SK-N-SH treated with all-trans-retinoic acid at 6 μM for 48 hours (cell line): ENCODE measurements at regions not wholly inside any gene's neighbourhood (a gene's known extent, or its start where the extent isn't known, plus 50 kb on each side); places are given as distances from the start of the nearest gene placed in this dataset.
A peak's percentile ranks its signal among the peaks of the same experiment; 100 is the strongest.

Experiments used
- ATAC-seq: fragments of 200-7000 bp; cut with Tn5 transposase; 3 replicates; pipeline ENCODE4 v1.9.1; 2020; ENCODE audit warnings: mild to moderate bottlenecking, moderate library complexity
- ARNTL ChIP-seq: fragments of 450-650 bp; formaldehyde crosslinking; IDR thresholded peaks from 2 replicates; pipeline ENCODE4 v1.5.0; 2020; ENCODE audit warnings: low read depth, mild to moderate bottlenecking, moderate library complexity, borderline replicate concordance
- CSRNP3 ChIP-seq: fragments of 250-450 bp; sonication (Bioruptor Pico); IDR thresholded peaks from 2 replicates; pipeline ENCODE4 v1.5.1; 2021; ENCODE audit warnings: mild to moderate bottlenecking, moderate library complexity
- GLIS3 ChIP-seq: fragments of 250-450 bp; sonication (Bioruptor Pico); IDR thresholded peaks from 2 replicates; pipeline ENCODE4 v1.5.0; 2020; ENCODE audit warnings: mild to moderate bottlenecking, moderate library complexity
- OSR1 ChIP-seq: fragments of 250-450 bp; sonication (Bioruptor Pico); IDR thresholded peaks from 2 replicates; pipeline ENCODE4 v1.8.0; 2022; ENCODE audit warnings: moderate library complexity, mild to moderate bottlenecking, inconsistent platforms
- POU6F1 ChIP-seq: fragments of 250-450 bp; sonication (Bioruptor Pico); IDR thresholded peaks from 2 replicates; pipeline ENCODE4 v1.8.0; 2021; ENCODE audit warnings: low read depth, mild to moderate bottlenecking, moderate library complexity, borderline replicate concordance
- RARB ChIP-seq: fragments of 250-450 bp; sonication (Bioruptor Pico); IDR thresholded peaks from 2 replicates; pipeline ENCODE4 v1.8.0; 2021; ENCODE audit warnings: mild to moderate bottlenecking, moderate library complexity
- SNAI2 ChIP-seq: fragments of 250-450 bp; sonication (Bioruptor Pico); IDR thresholded peaks from 2 replicates; pipeline ENCODE4 v1.5.0; 2020; ENCODE audit warnings: mild to moderate bottlenecking, moderate library complexity
- TCF4 ChIP-seq: fragments of 250-450 bp; sonication (Bioruptor Pico); IDR thresholded peaks from 2 replicates; pipeline ENCODE4 v1.8.0; 2021; ENCODE audit warnings: mild to moderate bottlenecking, moderate library complexity, borderline replicate concordance
- TOX ChIP-seq: fragments of 250-450 bp; sonication (Bioruptor Pico); IDR thresholded peaks from 2 replicates; pipeline ENCODE4 v1.8.0; 2021; ENCODE audit warnings: mild to moderate bottlenecking, moderate library complexity, borderline replicate concordance
- TSHZ2 ChIP-seq: fragments of 250-450 bp; sonication (Bioruptor Pico); IDR thresholded peaks from 2 replicates; pipeline ENCODE4 v1.5.0; 2020; ENCODE audit warnings: mild to moderate bottlenecking, moderate library complexity
- ZC3H10 ChIP-seq: fragments of 250-450 bp; sonication (Bioruptor Pico); IDR thresholded peaks from 2 replicates; pipeline ENCODE4 v1.5.1; 2021; ENCODE audit warnings: mild to moderate bottlenecking, moderate library complexity
- ZFP3 ChIP-seq: fragments of 250-450 bp; sonication (Bioruptor Pico); IDR thresholded peaks from 2 replicates; pipeline ENCODE4 v1.5.0; 2020; ENCODE audit warnings: mild to moderate bottlenecking, moderate library complexity
- ZFP30 ChIP-seq: fragments of 450-650 bp; formaldehyde crosslinking; IDR thresholded peaks from 2 replicates; pipeline ENCODE4 v1.5.0; 2022; ENCODE audit warnings: mild to moderate bottlenecking, moderate library complexity
- ZNF565 ChIP-seq: fragments of 450-650 bp; formaldehyde crosslinking; conservative IDR thresholded peaks from 2 replicates; pipeline ENCODE4 v1.5.0; 2020; ENCODE audit warnings: low read depth, mild to moderate bottlenecking, moderate library complexity
- ZNF70 ChIP-seq: fragments of 450-650 bp; formaldehyde crosslinking; IDR thresholded peaks from 2 replicates; pipeline ENCODE4 v1.5.0; 2020; ENCODE audit warnings: mild to moderate bottlenecking, moderate library complexity
- ZNF8 ChIP-seq: fragments of 450-650 bp; formaldehyde crosslinking; IDR thresholded peaks from 2 replicates; pipeline ENCODE4 v1.5.0; 2020; ENCODE audit warnings: mild to moderate bottlenecking, moderate library complexity
- TF ChIP-seq, protein P1 (sequence below): fragments of 250-450 bp; sonication (Bioruptor Pico); IDR thresholded peaks from 2 replicates; pipeline ENCODE4 v1.5.1; 2020; ENCODE audit warnings: low read depth, mild to moderate bottlenecking, moderate library complexity
- TF ChIP-seq, protein P2 (sequence below): fragments of 250-450 bp; sonication (Bioruptor Pico); IDR thresholded peaks from 2 replicates; pipeline ENCODE4 v1.8.0; 2020; ENCODE audit warnings: mild to moderate bottlenecking, moderate library complexity, borderline replicate concordance

DNA sequence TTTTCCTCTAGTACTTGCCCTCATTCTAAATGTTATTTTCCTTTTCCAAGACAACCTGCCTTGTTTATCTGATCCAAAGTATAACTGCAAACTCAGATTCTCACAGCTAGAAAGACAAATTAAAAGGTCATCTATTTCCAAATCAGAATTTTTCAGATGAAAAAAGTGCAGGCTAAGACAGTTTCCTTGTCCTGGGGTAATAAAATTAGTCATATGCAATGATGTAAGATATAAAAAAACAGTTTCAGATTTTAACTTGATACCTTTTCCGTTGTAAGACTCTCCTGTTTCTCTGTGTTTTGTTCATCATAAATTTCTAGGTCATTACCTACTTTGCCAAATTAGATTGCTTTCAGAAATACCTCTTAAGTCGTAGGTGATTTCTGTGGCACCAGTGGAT is 238.4 kb upstream of the PEX5L start:
- ATAC-seq = peak; percentile 18; the same call in 1 of the 3 replicates
- TF ChIP-seq, protein P1, sequence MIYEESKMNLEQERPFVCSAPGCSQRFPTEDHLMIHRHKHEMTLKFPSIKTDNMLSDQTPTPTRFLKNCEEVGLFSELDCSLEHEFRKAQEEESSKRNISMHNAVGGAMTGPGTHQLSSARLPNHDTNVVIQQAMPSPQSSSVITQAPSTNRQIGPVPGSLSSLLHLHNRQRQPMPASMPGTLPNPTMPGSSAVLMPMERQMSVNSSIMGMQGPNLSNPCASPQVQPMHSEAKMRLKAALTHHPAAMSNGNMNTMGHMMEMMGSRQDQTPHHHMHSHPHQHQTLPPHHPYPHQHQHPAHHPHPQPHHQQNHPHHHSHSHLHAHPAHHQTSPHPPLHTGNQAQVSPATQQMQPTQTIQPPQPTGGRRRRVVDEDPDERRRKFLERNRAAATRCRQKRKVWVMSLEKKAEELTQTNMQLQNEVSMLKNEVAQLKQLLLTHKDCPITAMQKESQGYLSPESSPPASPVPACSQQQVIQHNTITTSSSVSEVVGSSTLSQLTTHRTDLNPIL = no peak

DNA sequence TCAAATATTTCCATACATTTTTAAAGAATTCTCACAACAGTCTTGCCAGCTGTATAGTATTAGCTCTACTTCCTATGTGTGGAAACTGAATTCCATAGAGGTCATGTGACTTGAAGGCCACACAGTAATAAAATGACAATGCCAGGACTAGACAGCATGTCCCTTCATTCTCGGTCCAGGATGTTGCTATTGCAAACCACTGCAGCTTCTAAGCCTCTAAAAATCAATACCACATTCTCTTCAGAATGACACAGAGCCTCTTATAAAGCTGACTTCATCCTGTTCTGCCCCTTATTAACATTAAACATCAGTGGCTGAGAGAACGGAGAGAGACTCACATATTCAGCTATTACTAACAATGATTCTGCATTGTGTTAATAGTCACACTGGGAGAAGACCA is 240.3 kb upstream of the PEX5L start:
- TF ChIP-seq, protein P2, sequence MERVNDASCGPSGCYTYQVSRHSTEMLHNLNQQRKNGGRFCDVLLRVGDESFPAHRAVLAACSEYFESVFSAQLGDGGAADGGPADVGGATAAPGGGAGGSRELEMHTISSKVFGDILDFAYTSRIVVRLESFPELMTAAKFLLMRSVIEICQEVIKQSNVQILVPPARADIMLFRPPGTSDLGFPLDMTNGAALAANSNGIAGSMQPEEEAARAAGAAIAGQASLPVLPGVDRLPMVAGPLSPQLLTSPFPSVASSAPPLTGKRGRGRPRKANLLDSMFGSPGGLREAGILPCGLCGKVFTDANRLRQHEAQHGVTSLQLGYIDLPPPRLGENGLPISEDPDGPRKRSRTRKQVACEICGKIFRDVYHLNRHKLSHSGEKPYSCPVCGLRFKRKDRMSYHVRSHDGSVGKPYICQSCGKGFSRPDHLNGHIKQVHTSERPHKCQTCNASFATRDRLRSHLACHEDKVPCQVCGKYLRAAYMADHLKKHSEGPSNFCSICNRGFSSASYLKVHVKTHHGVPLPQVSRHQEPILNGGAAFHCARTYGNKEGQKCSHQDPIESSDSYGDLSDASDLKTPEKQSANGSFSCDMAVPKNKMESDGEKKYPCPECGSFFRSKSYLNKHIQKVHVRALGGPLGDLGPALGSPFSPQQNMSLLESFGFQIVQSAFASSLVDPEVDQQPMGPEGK (CRISPR knock-in tag) = no peak
- TF ChIP-seq TOX (CRISPR knock-in tag) = no peak
- peak; percentile 51 for ATAC-seq

DNA sequence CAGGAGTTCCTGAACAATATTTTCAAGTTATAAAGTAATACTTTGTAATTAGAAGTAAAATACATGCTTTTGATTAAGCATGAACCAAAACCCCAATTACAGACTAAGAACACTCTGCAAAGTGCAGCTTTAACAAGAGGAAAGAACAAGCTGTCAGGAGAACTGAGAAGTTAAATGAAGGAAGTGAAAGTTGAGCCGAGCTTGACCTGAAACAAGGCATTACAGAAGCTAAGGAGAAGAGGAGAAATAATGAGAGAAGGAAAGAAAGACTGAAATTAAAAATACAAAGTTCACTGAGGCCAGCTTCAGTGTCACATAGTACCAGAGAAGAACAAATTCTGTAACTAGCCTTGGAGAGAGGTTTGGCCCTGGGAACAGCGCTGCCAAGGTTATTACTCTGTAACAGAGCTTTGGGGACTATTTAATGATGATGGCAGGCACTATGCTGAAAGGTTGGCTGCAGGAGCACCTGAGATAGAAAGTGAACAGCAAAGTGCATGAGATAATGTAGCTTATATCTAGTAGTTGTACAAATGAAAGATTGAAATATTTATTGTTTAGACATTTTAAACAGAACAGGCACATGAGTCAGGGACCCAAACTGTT is 241.9 kb upstream of the PEX5L start:
- TF ChIP-seq ZNF8 (CRISPR knock-in tag) (no peak), POU6F1 (CRISPR knock-in tag) (no peak), ZNF70 (CRISPR knock-in tag) (no peak)
- ATAC-seq = peak; percentile 38; the same call in 2 of the 3 replicates

DNA sequence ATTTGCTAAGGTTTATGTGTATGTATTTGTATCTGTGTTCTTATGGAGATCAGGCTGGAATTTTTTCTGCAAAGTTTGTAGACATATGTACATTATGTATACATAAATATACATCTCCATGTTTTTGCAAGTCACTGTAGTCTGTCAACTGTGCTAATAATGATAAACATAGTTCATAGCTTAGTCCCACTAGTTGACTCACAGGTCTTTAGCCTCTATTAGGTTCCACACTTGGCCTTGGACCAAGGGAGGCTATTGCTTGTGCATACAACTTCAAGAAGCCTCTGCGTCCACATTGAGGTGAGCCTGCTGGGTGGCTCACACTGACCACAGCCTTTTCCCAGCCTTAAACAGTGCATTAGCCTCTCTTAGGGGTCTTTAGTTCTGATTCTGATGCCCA is 243.8 kb upstream of the PEX5L start:
- TF ChIP-seq ZFP30 (CRISPR knock-in tag) (no peak), TCF4 (no peak), ZC3H10 (CRISPR knock-in tag) (no peak), ARNTL (no peak), ZNF70 (CRISPR knock-in tag) (no peak), ZFP3 (CRISPR knock-in tag) (no peak), POU6F1 (CRISPR knock-in tag) (no peak), SNAI2 (no peak), ZNF8 (CRISPR knock-in tag) (no peak)
- TF ChIP-seq, all 23 proteins: peak for 0
- ATAC-seq = no peak

DNA sequence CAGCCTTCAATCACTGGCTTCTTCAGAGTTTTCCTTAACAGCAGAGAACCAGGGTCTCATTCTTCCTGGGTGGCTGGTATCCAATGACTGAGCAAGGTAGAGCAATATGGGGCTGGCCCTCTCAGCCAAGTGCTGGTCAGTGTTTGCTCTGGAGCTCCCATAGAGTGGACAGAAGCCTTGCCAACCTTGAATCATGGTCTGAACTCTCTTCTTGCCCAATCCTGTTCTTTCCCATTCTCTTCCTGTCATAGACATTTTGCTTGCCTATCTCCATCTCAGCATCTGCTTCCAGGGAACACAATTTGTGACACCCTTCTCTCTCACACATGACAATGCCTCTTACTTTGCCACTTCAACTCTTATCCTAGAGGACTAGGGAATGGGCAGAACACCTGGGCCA is 245.6 kb upstream of the PEX5L start:
- ATAC-seq = no peak
- no peak for TF ChIP-seq TCF4
- TF ChIP-seq ZFP30 (CRISPR knock-in tag) = no peak
- TF ChIP-seq CSRNP3 (CRISPR knock-in tag) = no peak
- TF ChIP-seq TSHZ2 = no peak
- no peak for TF ChIP-seq ARNTL
- TF ChIP-seq ZFP3 (CRISPR knock-in tag) = no peak
- TF ChIP-seq, protein P1 = no peak
- TF ChIP-seq GLIS3 (CRISPR knock-in tag) = no peak
- no peak for TF ChIP-seq TOX (CRISPR knock-in tag)
- no peak for TF ChIP-seq ZNF70 (CRISPR knock-in tag)
- no peak for TF ChIP-seq ZNF565
- no peak for TF ChIP-seq SNAI2
- no peak for TF ChIP-seq OSR1
- no peak for TF ChIP-seq RARB (CRISPR knock-in tag)
